Tibial nerve (tissue), 4 donors: ENCODE measurements at regions not wholly inside any gene's neighbourhood (a gene's known extent, or its start where the extent isn't known, plus 50 kb on each side); places are given as distances from the start of the nearest gene placed in this dataset.

ENCODE experiments used
- DNase-seq, 2 donors: peaks; one replicate each; pipeline ENCODE4 v3.0.0-alpha.2; 2019; ENCODE audit warnings: low spot score in 2 of 2
- H3K27ac ChIP-seq, 4 donors: fragments of 200-600 bp; sonication (generic) in 3 of 4; one replicate each; pipeline ENCODE4 v1.5.1; 2017 to 2019; ENCODE audit warnings: mild to moderate bottlenecking in 1 of 4
- H3K27me3 ChIP-seq, 2 donors: fragments of 200-600 bp; sonication (generic) in 1 of 2; one replicate each; pipeline versions ENCODE4 v1.5.1 to v1.6.0; 2017 to 2019
- H3K36me3 ChIP-seq, 3 donors: fragments of 200-600 bp; sonication (generic); one replicate each; pipeline ENCODE4 v1.5.1; 2018 to 2019
- H3K4me1 ChIP-seq, 4 donors: fragments of 200-600 bp; sonication (generic) in 3 of 4; one replicate each; pipeline ENCODE4 v1.5.1; 2017 to 2019
- H3K4me3 ChIP-seq, 4 donors: fragments of 200-600 bp; sonication (generic) in 3 of 4; one replicate each; pipeline ENCODE4 v1.5.1; 2017 to 2019; ENCODE audit warnings: mild to moderate bottlenecking in 1 of 4, moderate library complexity in 1 of 4
- H3K9me3 ChIP-seq, 4 donors: fragments of 200-600 bp; sonication (generic) in 3 of 4; one replicate each; pipeline ENCODE4 v1.5.1; 2017 to 2019
- EP300 ChIP-seq, 2 donors: sonication (generic); formaldehyde crosslinking; IDR thresholded peaks; one replicate each; pipeline ENCODE4 v1.6.1; 2017; ENCODE audit warnings: antibody characterized with exemption in 2 of 2, mild to moderate bottlenecking in 1 of 2
- POLR2A ChIP-seq, 2 donors: fragments of 450-650 bp; IDR thresholded peaks; one replicate each; pipeline ENCODE4 v1.6.1; 2017; ENCODE audit warnings: antibody characterized with exemption in 2 of 2, mild to moderate bottlenecking in 2 of 2, moderate library complexity in 2 of 2
- WGBS, 2 donors: methylation state at CpG; one replicate each; pipeline ENCODE4 v1.1.5; 2018; 5-methylcytosine and 5-hydroxymethylcytosine counted together
- TF ChIP-seq, protein P1 (sequence below), 5 experiments: fragments of 200-600 bp in 3 of 5; fragments of 450-650 bp in 2 of 5; sonication (generic) in 3 of 5; IDR thresholded peaks; one replicate each; pipeline ENCODE4 v1.5.1; 2016 to 2019; ENCODE audit warnings: antibody characterized with exemption in 5 of 5, mild to moderate bottlenecking in 3 of 5, moderate library complexity in 2 of 5

DNA sequence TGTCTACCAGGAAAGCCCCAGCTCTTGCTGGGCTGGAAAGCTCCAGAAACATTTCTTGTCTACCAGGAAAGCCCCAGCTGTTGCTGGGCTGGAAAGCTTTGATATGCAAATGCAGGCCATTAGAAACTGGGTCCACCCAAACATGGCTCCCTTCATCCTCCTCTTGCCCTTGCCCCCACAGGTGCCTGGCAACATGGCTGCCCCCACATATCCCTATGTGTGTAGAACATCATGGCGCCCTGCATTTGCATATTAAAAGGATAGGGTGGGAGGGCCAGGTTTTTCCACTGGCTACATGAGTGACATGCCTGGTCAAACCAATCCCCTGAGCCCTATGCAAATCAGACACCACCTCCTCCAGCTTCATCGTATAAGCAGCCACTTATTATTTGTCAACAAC, 455.4 kb upstream of the ARGLU1 start:
- WGBS, 2 donors = 83 to 84% methylated on average over 2 of the region's 2 CpGs
- H3K27ac ChIP-seq = no peak overlapping the region
- H3K4me3 ChIP-seq = no peak overlapping the region
- no peaks in the 10 kb centered on the region for H3K9me3 ChIP-seq
- TF ChIP-seq EP300 (IDR thresholded peaks at IDR 0.05) = no peak
- TF ChIP-seq, protein P1, sequence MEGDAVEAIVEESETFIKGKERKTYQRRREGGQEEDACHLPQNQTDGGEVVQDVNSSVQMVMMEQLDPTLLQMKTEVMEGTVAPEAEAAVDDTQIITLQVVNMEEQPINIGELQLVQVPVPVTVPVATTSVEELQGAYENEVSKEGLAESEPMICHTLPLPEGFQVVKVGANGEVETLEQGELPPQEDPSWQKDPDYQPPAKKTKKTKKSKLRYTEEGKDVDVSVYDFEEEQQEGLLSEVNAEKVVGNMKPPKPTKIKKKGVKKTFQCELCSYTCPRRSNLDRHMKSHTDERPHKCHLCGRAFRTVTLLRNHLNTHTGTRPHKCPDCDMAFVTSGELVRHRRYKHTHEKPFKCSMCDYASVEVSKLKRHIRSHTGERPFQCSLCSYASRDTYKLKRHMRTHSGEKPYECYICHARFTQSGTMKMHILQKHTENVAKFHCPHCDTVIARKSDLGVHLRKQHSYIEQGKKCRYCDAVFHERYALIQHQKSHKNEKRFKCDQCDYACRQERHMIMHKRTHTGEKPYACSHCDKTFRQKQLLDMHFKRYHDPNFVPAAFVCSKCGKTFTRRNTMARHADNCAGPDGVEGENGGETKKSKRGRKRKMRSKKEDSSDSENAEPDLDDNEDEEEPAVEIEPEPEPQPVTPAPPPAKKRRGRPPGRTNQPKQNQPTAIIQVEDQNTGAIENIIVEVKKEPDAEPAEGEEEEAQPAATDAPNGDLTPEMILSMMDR (IDR thresholded peaks at IDR 0.05) = no peak
- no peak for TF ChIP-seq POLR2A (IDR thresholded peaks at IDR 0.05)
- no peaks in the 10 kb centered on the region for H3K27me3 ChIP-seq
- peaks cover 0 to 5% (median 2%) of the 10 kb centered on the region in 4 donors for H3K4me1 ChIP-seq
- no peak for DNase-seq
- H3K36me3 ChIP-seq = no peaks in the 10 kb centered on the region

DNA sequence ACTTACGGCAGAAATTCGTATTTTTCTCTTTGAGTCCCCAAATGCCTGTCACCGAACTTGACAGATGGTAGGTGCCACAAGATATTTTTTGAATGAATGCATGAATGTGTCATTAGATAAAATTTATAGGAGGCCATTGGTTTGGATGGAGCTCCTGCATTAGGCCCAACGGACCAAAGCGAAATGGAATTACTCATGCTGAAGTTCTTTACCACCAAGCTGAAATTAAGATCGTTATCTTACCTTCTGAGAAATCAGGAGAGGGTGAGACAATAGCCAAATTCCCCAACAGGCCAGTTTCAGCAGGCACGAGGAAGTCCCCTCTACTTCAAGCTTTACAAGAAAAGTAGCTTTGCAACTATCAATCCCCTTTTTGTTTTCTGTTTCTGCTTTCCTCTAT, 452.5 kb upstream of the ARGLU1 start:
- WGBS, 2 donors = 80 to 88% methylated on average over 7 of the region's 7 CpGs
- DNase-seq = no peak
- Histone ChIP-seq H3K27ac (no peak overlapping the region), H3K4me3 (no peak overlapping the region), H3K36me3 (no peaks in the 10 kb centered on the region), H3K9me3 (no peaks in the 10 kb centered on the region), H3K4me1 (no peaks in the 10 kb centered on the region), H3K27me3 (no peaks in the 10 kb centered on the region)
- TF ChIP-seq, protein P1 (IDR thresholded peaks at IDR 0.05) = no peak
- TF ChIP-seq EP300 (IDR thresholded peaks at IDR 0.05) = no peak
- TF ChIP-seq POLR2A (IDR thresholded peaks at IDR 0.05) = no peak

DNA sequence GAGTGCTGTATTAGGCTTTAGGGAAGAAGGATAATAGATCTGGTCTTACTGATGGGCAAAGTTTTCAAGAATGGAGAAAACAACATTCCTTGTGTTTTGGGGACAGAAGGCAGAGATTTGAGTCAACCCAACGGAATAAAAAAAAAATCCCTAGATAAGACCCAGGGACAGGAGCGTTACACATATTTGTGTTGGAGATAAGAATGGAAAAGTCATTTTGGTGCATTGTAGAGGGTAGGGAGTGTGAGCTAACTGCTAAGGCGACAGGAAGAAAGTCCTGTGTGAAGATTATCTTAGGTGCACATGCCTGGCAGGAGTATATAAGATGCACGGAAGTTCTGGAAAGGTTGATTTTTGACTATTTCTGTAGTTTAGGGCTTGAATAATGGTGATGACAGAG, 450.3 kb upstream of the ARGLU1 start:
- 89% methylated on average over 4 of the region's 4 CpGs for WGBS, 2 donors
- TF ChIP-seq POLR2A (IDR thresholded peaks at IDR 0.05) (no peak), EP300 (IDR thresholded peaks at IDR 0.05) (no peak)
- TF ChIP-seq, protein P1 (IDR thresholded peaks at IDR 0.05) = no peak
- Histone ChIP-seq H3K4me1 (no peaks in the 10 kb centered on the region), H3K4me3 (no peak overlapping the region), H3K27ac (no peak overlapping the region), H3K27me3 (no peaks in the 10 kb centered on the region), H3K36me3 (no peaks in the 10 kb centered on the region), H3K9me3 (no peaks in the 10 kb centered on the region)
- DNase-seq = no peak

DNA sequence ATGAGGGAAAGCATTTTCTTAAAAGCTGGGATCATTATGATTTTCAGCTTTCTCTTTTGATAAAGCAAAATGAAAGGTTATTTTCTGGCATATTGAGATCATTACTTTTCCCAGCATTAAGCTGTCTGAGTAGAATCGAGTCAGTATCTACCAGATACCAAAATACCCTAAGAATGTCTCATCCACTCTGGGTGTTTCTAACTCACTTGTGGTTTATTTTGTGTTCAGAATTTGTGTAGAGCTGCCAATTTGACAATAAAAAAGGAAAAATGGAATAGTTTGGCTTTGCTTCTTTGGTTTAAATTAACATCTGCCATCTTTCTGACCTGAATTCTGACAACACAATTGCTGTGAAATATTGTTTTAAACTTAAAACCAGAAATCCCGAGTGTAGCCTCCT, 438.7 kb upstream of the ARGLU1 start:
- TF ChIP-seq POLR2A (IDR thresholded peaks at IDR 0.05) = no peak
- TF ChIP-seq, protein P1 (IDR thresholded peaks at IDR 0.05) = no peak
- TF ChIP-seq EP300 (IDR thresholded peaks at IDR 0.05) = no peak
- no peaks in the 10 kb centered on the region for H3K4me1 ChIP-seq
- no peak overlapping the region for H3K4me3 ChIP-seq
- no peak overlapping the region for H3K27ac ChIP-seq
- 60% methylated on average over 2 of the region's 2 CpGs for WGBS, 2 donors
- H3K9me3 ChIP-seq = no peaks in the 10 kb centered on the region
- H3K27me3 ChIP-seq = no peaks in the 10 kb centered on the region
- no peak for DNase-seq
- no peaks in the 10 kb centered on the region for H3K36me3 ChIP-seq

DNA sequence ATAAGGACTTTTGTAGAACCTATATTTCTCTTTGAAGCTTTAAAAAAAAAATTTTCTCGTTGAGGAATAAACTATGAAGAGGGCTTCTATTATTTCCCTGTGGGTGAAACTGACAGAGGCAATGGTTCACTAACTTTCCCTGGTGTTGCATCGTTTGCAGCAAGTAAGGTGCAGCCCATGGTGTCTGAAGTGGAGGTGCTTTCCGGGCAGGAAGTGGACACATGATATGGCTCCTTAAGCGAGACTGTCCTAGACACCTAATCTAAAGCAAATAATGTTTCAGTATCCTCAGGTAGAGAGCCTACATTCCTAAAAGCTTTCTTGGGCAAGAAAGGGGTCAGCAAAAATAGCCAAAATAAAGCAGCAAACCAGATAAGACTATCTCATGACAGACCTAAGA, 437.6 kb upstream of the ARGLU1 start:
- H3K36me3 ChIP-seq = no peaks in the 10 kb centered on the region
- no peaks in the 10 kb centered on the region for H3K4me1 ChIP-seq
- no peak overlapping the region for H3K4me3 ChIP-seq
- no peak for DNase-seq
- no peak for TF ChIP-seq EP300 (IDR thresholded peaks at IDR 0.05)
- no peak for TF ChIP-seq POLR2A (IDR thresholded peaks at IDR 0.05)
- TF ChIP-seq, protein P1 (IDR thresholded peaks at IDR 0.05) = no peak
- H3K27ac ChIP-seq = no peak overlapping the region
- H3K27me3 ChIP-seq = no peaks in the 10 kb centered on the region
- 76 to 81% methylated on average over 4 of the region's 4 CpGs for WGBS, 2 donors
- no peaks in the 10 kb centered on the region for H3K9me3 ChIP-seq
